IMR-90 (cell line): ENCODE measurements at regions not wholly inside any gene's neighbourhood (a gene's known extent, or its start where the extent isn't known, plus 50 kb on each side); places are given as distances from the start of the nearest gene placed in this dataset.

Experiments
- BHLHE40 ChIP-seq: fragments of 150-350 bp; IDR thresholded peaks from 2 replicates; pipeline ENCODE4 v1.6.1; 2016; ENCODE audit warnings: mild to moderate bottlenecking, low read depth, low read length
- CEBPB ChIP-seq: IDR thresholded peaks from 2 replicates; pipeline ENCODE4 v1.6.1; 2012; ENCODE audit warnings: low read depth, low read length, improper control_type of control experiment
- CTCF ChIP-seq: conservative IDR thresholded peaks from 2 replicates; pipeline ENCODE4 v1.5.1; 2012; ENCODE audit warnings: mild to moderate bottlenecking, low read depth, low read length, improper control_type of control experiment
- MAFK ChIP-seq: IDR thresholded peaks from 2 replicates; pipeline ENCODE4 v1.6.1; 2012; ENCODE audit warnings: low read depth, low read length, improper control_type of control experiment
- MAZ ChIP-seq: IDR thresholded peaks from 2 replicates; pipeline ENCODE4 v1.6.1; 2012; ENCODE audit warnings: low read depth, mild to moderate bottlenecking, low read length, improper control_type of control experiment, moderate library complexity, borderline replicate concordance
- MXI1 ChIP-seq: IDR thresholded peaks from 2 replicates; pipeline ENCODE4 v1.6.1; 2012; ENCODE audit warnings: low read depth, mild to moderate bottlenecking, low read length, moderate library complexity, borderline replicate concordance
- POLR2A ChIP-seq: IDR thresholded peaks from 2 replicates; pipeline ENCODE4 v1.6.1; 2012; ENCODE audit warnings: mild to moderate bottlenecking, low read depth, low read length
- RCOR1 ChIP-seq: IDR thresholded peaks from 2 replicates; pipeline ENCODE4 v1.6.1; 2012; ENCODE audit warnings: mild to moderate bottlenecking, low read length, improper control_type of control experiment; ENCODE audit not compliant: insufficient replicate concordance
- USF2 ChIP-seq: fragments of 150-350 bp; IDR thresholded peaks from 2 replicates; pipeline ENCODE4 v1.6.1; 2017; ENCODE audit warnings: mild to moderate bottlenecking, antibody characterized with exemption, low read length, low read depth

- TF ChIP-seq CTCF (no peak), BHLHE40 (no peak), POLR2A (no peak), MAZ (no peak), MAFK (no peak), USF2 (no peak), CEBPB (no peak), MXI1 (no peak), RCOR1 (no peak)
Observed at GRCh38 chr17:72462407-72462806, 341.6 kb downstream of the SOX9 start.
